NB4 (cell line): ENCODE measurements at regions not wholly inside any gene's neighbourhood (a gene's known extent, or its start where the extent isn't known, plus 50 kb on each side); places are given as distances from the start of the nearest gene placed in this dataset.

Source experiments
- DNase-seq: peaks from one replicate; pipeline ENCODE4 v3.0.0; 2010; ENCODE audit warnings: low read depth
- H3K4me3 ChIP-seq: one replicate; pipeline ENCODE4 v1.5.1; 2011; ENCODE audit warnings: mild to moderate bottlenecking, low read depth, low read length, moderate library complexity
- MAX ChIP-seq: IDR thresholded peaks from 2 replicates; pipeline ENCODE4 v1.6.1; 2011; ENCODE audit warnings: low read depth, low read length
- MYC ChIP-seq: IDR thresholded peaks from 2 replicates; pipeline ENCODE4 v1.6.1; 2011; ENCODE audit warnings: low read depth, low read length
- POLR2A ChIP-seq: IDR thresholded peaks from 2 replicates; pipeline ENCODE4 v1.6.1; 2011; ENCODE audit warnings: mild to moderate bottlenecking; ENCODE audit not compliant: insufficient read length; ENCODE audit errors: extremely low read depth
- TF ChIP-seq, protein P1 (sequence below): IDR thresholded peaks from one replicate; pipeline ENCODE4 v1.5.1; 2012; ENCODE audit warnings: low read depth, low read length

- TF ChIP-seq POLR2A (no peak), MAX (no peak), MYC (no peak)
- TF ChIP-seq, protein P1, sequence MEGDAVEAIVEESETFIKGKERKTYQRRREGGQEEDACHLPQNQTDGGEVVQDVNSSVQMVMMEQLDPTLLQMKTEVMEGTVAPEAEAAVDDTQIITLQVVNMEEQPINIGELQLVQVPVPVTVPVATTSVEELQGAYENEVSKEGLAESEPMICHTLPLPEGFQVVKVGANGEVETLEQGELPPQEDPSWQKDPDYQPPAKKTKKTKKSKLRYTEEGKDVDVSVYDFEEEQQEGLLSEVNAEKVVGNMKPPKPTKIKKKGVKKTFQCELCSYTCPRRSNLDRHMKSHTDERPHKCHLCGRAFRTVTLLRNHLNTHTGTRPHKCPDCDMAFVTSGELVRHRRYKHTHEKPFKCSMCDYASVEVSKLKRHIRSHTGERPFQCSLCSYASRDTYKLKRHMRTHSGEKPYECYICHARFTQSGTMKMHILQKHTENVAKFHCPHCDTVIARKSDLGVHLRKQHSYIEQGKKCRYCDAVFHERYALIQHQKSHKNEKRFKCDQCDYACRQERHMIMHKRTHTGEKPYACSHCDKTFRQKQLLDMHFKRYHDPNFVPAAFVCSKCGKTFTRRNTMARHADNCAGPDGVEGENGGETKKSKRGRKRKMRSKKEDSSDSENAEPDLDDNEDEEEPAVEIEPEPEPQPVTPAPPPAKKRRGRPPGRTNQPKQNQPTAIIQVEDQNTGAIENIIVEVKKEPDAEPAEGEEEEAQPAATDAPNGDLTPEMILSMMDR, result no peak
- DNase-seq, result no peak
Measured at GRCh38 chr17:12391468-12391867, 274.2 kb upstream of the MYOCD start.

GRCh38 chr17:12395733-12396354 lies 269.8 kb upstream of the MYOCD start:
- DNase-seq, result peak; percentile 36
- no peak overlapping the region for H3K4me3 ChIP-seq

More at GRCh38 chr17:12391468-12391867, 274.2 kb upstream of the MYOCD start:
- no peak overlapping the region for H3K4me3 ChIP-seq

GRCh38 chr17:12398441-12399051 lies 267.1 kb upstream of the MYOCD start:
- no peak for DNase-seq
- H3K4me3 ChIP-seq, result no peak overlapping the region
- TF ChIP-seq, protein P1, result no peak
- TF ChIP-seq MYC, result no peak
- TF ChIP-seq MAX, result no peak
- no peak for TF ChIP-seq POLR2A

More at GRCh38 chr17:12395733-12396354, 269.8 kb upstream of the MYOCD start:
- no peak for TF ChIP-seq POLR2A
- TF ChIP-seq, protein P1, result peak; percentile 90

DNA sequence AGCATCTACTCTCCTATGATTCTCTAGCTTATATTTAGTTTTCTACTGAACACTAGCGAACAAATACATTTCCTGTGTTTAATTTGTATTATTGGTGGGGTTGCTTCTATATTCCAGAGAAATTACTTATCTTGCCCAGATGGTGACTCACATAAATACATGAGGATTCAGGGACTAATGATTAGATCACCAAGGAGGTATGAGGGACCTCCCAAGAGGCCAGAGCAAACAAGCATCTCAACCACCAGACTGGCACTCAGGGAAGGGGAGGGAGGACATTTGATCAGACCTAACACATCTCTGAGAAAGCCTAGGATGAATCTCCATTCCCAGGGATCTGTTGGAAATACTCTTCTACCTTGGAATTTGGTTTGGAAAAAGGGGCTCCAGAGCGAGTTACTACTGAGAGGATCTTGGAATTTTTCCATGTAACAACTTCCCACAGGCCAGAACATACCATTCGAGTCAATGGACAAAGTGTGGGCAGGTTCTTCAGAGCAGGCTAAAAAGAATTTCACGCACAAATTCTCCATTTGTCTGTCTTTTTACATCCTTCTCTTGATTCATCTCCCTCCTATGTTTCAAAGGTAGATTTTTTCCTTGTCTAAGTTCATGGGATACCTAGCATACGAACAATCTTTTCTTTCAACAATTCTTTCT lies 262.6 kb upstream of the MYOCD start:
- TF ChIP-seq MAX (no peak), MYC (no peak), POLR2A (no peak)
- TF ChIP-seq, protein P1, result no peak
- H3K4me3 ChIP-seq, result no peak overlapping the region
- DNase-seq, result no peak

GRCh38 chr17:12403881-12404398 lies 261.8 kb upstream of the MYOCD start:
- DNase-seq, result no peak
- H3K4me3 ChIP-seq, result no peak overlapping the region
- TF ChIP-seq, protein P1, result no peak
- no peak for TF ChIP-seq MYC
- TF ChIP-seq MAX, result no peak
- no peak for TF ChIP-seq POLR2A
